ENCODE measurements at regions not wholly inside any gene's neighbourhood (a gene's known extent, or its start where the extent isn't known, plus 50 kb on each side); places are given as distances from the start of the nearest gene placed in this dataset.
"Not testable (repeated sequence)": the region's sequence is repeated elsewhere in the genome, so short reads cannot be mapped to it uniquely, and the experiment has no call there.

DNA sequence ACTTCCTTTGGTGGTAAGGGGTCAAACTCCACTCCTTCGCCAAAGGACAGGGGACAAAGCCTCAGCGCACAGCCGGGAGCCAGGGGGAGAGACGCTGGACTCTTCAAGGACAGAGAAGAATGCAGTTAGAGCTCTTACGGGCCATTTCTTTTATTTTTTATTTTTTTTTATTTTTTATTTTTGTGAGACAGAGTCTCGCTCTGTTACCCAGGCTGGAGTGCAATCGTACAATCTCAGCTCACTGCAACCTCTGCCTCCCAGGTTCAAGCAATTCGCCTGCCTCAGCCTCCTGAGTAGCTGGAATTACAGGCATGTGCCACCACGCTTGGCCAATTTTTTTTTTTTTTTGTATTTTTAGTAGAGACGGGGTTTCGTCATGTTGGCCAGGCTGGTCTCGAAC is 93.2 kb upstream of the RPH3AL start, which contains the start of gene RFLNB:
TSS of gene RFLNB (minus strand) at position 101 of the 400 bp plus-strand sequence.
- not testable (repeated sequence) for DNase-seq (ENCODE audit: low read depth, low spot score)

GRCh38 chr17:444879-445454 is 92.4 kb upstream of the RPH3AL start:
- DNase-seq (ENCODE audit: low read depth, low spot score) = no peak

- no peak for DNase-seq (ENCODE audit: low read depth, low spot score)
These were observed 90.5 kb upstream of the RPH3AL start for GRCh38 chr17:443109-443508.

DNA sequence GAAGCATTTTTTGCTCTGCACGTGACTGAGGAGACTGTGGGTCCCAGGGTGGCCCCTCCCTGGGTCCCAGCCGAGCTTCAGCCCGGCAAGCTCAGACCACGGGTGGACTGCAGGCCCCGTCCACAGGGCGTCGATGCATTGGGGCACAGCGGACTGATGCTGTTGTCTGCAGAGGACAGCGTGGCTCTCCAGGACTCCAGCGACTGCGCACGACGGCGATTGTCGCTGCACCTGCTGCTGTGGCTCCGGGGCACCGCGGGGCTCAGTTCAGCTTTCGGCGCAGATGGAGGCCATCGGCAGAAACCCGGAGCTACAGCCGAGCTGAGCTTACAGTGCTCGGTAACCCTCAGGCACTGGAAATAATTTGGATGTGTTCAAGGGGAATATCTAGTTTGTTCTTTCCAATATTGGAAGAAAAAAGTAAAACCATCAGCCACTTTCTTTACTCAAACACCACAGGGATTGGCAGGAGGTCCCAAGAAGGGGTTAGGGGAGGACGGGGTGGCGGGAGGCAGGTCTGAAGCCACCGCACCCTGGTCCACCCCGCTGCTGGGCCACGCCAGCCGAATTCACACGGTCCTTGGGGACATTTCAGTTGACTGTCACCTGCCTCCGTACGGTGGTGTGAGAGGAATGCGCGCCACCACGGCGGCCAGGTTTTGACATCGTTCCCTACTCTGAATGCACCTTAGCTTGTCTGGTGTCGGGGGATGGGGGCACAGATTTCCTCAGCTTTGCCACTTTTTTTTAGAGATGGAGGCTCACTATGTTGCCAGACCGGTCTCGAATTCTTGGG is 88.7 kb upstream of the RPH3AL start:
- no peak for DNase-seq (ENCODE audit: low read depth, low spot score)

DNA sequence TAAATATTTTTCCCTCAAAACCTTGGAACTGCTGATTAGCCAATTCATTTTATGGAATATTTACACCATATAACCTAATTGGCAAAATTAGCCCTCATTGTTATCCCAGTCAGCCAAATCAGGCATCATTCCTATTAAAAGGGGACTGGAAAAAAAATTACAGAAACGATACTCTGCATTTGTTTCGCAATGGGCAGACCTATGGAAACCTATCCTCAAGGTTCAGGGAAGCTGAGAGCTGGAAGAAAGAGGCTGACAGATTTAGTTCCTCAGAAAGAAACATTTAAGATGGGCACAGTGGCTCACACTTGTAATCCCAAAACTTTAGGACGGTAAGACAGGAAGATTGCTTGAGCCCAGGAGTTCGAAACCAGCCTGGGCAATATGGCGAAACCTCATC is 85.6 kb upstream of the RPH3AL start:
- DNase-seq (ENCODE audit: low read depth, low spot score) = no peak

GRCh38 chr17:437545-437944 is 84.9 kb upstream of the RPH3AL start:
- DNase-seq (ENCODE audit: low read depth, low spot score) = no peak

GRCh38 chr17:436571-436970 is 84.0 kb upstream of the RPH3AL start:
- DNase-seq (ENCODE audit: low read depth, low spot score) = no peak

DNA sequence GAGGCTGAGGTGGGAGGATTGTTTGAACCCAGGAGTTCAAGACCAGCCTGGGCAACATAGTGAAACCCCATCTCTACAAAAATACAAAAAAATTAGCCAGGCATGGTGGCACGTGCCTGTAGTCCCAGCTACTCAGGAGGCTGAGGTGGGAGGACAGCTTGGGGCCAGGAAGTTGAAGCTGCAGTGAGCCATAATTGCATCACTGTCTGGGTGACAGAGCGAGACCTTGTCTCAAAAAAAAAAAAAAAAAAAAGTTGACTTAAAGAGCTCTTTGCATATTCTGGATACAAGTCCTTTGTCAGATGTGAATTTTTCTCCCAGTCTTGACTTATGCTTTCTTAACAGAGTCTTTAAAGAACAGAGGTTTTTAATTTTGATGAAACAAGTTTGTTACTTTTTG is 79.9 kb upstream of the RPH3AL start:
- DNase-seq (ENCODE audit: low read depth, low spot score) = not testable (repeated sequence)

GRCh38 chr17:431494-431893 is 78.9 kb upstream of the RPH3AL start:
- no peak for DNase-seq (ENCODE audit: low read depth, low spot score)

DNA sequence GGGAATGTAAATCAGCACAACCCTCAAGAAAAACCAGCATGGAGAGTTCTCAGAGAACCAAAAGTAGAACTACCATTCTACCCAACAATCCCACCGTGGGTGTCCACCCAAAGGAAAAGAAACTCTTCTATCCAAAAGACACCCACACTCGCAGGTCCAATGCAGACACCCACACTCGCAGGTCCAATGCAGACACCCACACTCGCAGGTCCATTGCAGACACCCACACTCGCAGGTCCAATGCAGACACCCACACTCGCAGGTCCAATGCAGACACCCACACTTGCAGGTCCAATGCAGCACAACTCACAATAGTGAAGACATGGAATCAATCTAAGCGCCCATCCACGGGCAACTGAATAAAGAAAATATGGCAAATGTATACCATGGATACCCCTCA is 77.0 kb upstream of the RPH3AL start:
- DNase-seq (ENCODE audit: low read depth, low spot score) = no peak

- no peak for DNase-seq (ENCODE audit: low read depth, low spot score)
These were observed 75.8 kb upstream of the RPH3AL start for GRCh38 chr17:428414-428813.

DNA sequence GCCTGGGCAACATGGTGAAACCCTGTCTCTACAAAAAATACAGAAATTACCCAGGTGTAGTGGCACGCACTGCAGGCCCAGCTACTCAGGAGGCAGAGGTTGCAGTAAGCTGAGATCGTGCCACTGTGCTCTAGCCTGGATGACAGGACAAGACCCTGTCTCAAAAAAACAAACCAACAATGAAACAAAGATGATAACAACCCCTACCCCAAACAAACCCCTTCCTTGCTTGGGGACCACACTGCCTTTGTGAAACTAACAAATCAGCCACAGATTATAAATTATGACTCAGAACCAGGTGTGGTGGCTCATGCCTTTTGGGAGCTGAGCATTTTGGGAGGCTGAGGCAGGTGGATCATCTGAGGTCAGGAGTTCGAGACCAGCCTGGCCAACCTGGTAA is 75.3 kb upstream of the RPH3AL start:
- DNase-seq (ENCODE audit: low read depth, low spot score) = no peak

GRCh38 chr17:427327-427726 is 74.7 kb upstream of the RPH3AL start:
- no peak for DNase-seq (ENCODE audit: low read depth, low spot score)

- DNase-seq (ENCODE audit: low read depth, low spot score) = no peak
These were observed 69.8 kb upstream of the RPH3AL start for GRCh38 chr17:422196-422930.

DNA sequence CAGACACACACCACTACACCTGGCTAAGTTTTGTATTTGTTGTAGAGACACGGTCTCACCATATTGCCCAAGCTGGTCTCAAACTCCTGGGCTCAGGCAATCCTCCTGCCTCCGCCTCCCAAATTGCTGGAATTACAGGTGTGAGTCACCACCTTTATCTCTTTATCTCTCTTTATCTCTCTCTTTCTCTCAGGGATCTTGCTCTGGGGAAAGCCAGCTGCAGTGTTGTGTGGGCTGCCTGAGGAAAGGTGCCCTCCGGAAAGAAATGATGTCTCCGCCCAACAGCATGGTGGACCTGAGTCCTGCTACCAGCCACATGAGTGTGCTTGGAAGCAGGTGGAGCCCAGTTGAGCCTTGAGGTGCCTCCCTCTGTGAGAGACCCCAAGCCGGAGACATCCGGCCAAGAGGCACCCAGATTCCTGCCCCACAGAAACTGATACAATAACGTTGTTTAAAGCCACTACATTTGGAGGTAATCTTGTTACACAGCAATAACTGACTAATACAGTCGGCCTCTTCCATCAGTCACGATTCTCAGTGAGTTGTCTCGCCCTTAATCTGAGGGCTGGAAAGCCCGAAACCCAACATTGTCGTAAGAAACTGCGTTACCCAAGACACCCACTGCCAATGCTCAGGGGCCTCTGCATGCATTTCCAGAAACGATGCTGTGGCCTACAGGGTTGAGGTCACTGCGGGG is 68.0 kb upstream of the RPH3AL start:
- no peak for DNase-seq (ENCODE audit: low read depth, low spot score)

GRCh38 chr17:419073-419735 is 66.6 kb upstream of the RPH3AL start:
- no peak for DNase-seq (ENCODE audit: low read depth, low spot score)

- no peak for DNase-seq (ENCODE audit: low read depth, low spot score)
These were observed 65.8 kb upstream of the RPH3AL start for GRCh38 chr17:418421-418751.

DNA sequence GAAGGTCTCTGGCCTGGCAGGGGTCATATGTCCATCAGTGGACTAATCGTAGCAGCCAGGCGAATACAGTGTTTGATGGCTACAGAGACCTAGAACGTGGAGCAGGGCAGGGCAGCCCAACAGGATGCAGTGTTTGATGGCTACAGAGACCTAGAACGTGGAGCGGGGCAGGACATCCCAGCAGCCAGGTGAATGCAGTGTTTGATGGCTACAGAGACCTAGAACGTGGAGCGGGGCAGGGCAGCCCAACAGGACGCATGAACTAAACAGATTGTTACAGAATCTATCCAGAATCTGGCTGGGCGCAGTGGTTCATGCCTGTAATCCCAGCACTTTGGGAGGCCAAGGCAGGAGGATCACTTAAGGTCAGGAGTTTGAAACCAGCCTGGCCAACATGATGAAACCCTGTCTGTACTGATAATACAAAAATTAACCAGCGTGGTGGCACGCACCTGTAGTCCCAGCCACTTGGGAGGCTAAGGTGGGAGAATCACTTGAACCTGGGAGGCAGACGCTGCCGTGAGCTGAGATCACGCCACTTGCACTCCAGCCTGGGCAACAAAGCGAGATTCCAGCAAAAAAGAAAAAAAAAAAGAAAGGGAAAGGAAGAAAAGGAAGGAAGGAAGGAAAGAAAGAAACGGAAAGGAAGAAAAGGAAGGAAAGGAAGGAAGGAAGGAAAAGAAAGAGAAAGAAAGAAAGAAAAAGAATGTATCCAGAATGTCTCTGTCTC is 65.2 kb upstream of the RPH3AL start:
- no peak for DNase-seq (ENCODE audit: low read depth, low spot score)

DNA sequence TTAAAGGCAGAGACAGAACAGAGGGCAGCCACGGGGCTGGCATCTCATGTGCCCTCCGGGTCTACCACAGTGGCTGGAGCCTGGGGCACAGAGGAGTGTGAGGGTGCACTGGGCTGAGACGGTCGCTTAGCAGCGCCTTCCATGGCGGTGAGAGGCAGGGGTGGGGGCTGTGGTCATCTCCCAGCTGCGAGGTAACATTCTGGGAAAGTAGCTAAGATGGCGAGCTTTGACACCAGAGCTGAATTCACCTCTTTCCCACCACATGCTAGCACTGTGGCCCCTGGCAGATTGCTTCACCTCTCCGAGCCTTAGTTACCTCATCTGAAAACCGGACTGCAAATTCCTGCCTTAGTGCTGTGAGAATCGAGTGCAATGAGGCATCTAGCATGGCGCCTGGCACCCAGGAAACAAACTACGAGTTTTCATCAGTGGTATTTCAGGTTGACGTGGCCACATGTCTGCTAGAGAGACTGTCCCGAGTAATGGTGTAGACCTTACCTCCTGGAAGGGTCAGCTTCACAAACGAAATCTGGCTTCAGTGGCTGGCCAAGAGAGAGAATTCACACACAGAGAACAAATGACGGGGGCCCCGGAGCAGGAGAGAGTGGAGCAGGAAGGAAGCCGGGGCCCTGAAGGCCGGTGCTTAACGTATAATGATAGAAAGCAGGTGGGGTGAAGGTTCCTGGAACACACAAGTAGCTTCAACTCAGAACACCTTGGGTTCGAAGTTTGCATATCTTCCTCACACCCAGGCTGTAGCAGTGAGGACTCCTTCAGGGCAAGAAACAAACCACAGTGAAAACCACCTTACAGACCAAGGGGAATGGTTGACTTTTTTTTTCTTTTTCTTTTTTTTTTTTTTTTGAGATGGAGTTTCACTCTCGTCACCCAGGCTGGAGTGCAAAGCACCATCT is 63.9 kb upstream of the RPH3AL start:
- no peak for DNase-seq (ENCODE audit: low read depth, low spot score)

All from smooth muscle cell of the brain vasculature (primary cell).